Right renal pelvis (tissue), 4 donors: ENCODE measurements at regions not wholly inside any gene's neighbourhood (a gene's known extent, or its start where the extent isn't known, plus 50 kb on each side); places are given as distances from the start of the nearest gene placed in this dataset.
A peak's percentile ranks its signal among the peaks of the same experiment; 100 is the strongest.

Experiments
- DNase-seq, 4 donors: peaks; one replicate each; pipeline ENCODE4 v3.0.0-alpha.2; 2013; ENCODE audit warnings: low read depth in 4 of 4, low spot score in 3 of 4, missing footprints in 1 of 4

GRCh38 chr20:24081077-24081476 is 92.5 kb upstream of the GGTLC1 start:
- no peak for DNase-seq

GRCh38 chr20:24079661-24080412 is 91.3 kb upstream of the GGTLC1 start:
- DNase-seq: no peak

GRCh38 chr20:24077145-24077544 is 88.6 kb upstream of the GGTLC1 start:
- no peak for DNase-seq

- no peak for DNase-seq
These were observed 82.1 kb upstream of the GGTLC1 start for GRCh38 chr20:24070679-24071078.

GRCh38 chr20:24066076-24066700 is 77.6 kb upstream of the GGTLC1 start:
- no peak for DNase-seq

- no peak for DNase-seq
These were observed 76.3 kb upstream of the GGTLC1 start for GRCh38 chr20:24064915-24065314.

DNA sequence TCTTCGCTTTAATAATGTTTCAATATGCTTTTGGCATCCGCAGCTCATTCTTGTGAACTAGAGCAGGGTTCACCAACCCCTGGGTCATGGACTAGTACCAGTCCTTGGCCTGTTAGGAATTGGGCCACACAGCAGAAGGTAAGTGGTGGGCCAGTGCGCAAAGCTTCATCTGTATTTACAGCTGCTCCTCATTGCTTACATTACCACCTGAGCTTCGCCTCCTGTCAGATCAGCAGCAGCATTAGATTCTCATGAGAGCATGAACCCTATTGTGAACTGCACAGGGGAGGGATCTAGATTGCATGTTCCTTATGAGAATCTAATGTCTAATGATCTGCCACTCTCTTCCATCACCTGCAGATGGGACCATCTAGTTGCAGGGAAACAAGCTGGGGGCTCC is 75.5 kb upstream of the GGTLC1 start:
- DNase-seq: no peak

DNA sequence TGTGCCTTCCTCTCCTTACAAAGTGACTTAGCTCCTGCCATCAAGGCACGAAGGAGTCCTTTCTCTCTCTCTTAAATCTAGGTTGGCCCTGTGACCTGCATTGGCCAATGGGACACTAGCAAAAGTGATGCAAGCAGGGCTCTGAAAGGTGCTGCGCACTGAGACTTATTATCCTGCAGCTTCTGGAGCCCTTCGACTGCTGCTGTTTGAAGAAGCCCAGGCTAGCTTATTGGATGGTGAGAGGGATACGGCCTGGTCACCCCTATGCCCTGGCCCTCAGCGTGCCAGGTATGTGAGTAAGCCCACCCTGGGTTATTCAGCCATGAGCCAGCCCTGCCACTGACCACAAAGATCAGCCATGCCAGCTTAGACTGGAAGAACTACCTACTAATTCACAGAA is 74.5 kb upstream of the GGTLC1 start:
- no peak for DNase-seq

DNA sequence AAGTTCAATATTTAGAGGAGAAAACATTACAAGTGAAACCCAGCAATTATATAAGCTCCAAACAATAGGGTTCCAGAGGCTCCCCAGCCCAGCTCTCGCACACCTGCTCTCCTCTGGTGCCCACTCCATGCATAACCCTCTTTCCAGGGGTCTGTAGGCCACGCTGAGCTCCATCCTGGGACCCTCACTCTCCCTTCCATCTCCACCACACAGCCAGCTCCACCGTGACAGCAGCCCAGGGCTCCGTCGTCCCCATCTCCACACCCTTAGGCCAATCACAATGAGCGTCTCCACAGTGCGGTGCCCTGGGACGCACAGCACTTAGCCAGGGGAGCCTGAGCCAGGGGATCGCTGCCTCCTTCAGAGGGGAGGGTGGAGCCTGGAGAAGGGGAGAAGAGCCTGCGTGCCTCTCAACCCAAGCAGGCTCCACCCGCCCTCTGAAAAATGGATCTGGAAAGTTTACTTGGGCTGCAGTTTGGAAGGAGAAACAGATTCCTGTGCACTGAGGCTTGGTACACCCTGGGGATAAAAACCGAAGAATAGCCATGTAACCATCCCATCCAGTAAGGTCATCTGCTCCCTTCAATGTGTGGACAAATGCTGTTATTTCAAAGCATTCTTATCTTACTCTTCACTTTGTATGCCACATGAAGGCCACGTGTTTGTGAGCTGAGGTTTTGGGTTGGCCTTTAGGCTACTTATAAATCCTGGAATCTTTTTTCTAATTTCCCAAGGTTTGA is 72.4 kb upstream of the GGTLC1 start:
- no peak for DNase-seq

DNA sequence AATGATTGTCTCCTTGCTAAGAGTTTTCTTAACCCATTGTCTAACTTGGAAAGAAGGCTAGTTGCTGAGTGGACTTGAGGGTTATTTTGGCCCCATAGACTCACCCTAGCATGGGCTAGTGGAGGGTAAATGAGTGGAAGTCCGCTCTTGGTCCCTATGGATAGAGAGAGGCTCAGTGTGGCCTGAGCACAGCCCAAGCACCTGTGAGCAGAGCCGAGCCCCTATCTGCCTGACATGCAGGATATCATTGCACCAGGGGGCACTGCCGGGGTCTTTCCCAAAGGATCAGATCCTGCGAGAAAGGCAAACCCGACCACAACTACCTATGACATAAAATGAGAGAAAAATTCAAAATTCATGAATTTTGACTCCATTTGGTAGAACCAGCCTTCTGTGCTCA is 70.6 kb upstream of the GGTLC1 start:
- no peak for DNase-seq

DNA sequence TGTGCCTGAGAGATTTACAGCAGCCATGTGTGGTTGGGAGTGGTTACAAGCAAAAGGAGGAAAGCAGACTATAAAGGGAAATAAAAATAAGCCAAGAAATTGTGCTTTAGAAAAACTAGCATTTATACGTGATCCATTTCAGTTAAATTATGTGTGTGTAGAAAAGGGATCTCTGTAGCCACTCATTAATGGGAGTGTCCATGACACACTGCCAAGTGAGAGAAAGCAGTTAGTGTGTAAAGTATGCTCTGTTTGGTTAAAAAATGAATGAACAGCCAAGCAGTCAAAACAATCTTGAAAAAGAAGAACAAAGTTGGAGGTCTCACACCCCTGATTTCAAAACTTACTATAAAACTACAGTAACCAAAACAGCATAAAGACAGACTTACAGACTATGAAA is 67.9 kb upstream of the GGTLC1 start:
- no peak for DNase-seq

DNA sequence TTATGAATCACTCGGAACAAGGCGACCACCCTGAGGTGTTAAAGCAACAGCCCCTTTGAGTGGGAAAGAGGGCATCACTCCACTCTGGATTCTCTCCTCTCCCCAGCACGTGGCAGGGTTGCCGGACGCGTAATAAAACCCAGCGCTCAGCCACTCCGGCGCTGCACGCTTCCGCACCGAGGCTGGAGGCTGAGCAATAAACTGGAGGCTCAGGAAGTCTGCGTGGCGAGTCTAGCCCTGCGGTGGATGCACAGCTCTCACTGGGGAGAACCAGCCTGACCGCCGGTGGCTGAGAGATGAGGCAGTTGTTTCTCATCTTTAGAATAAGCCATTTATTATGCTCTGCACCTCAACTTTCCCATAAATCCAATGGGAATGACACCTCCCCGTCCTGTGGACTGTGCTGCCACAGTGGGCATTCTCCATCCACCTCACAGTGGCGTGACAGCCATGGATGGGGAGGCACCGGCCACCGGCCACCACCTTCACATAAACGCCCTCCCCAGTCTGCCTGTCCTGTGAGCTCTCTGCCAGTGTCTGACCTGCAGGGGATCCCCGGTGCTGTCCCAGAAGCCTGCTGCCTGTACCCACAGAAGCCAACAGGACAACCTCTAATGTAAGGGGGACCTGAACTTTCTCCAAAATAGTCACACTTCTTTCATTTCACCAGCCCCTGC is 64.2 kb upstream of the GGTLC1 start:
- no peak for DNase-seq

GRCh38 chr20:24051160-24051559 is 62.6 kb upstream of the GGTLC1 start:
- DNase-seq: no peak

DNA sequence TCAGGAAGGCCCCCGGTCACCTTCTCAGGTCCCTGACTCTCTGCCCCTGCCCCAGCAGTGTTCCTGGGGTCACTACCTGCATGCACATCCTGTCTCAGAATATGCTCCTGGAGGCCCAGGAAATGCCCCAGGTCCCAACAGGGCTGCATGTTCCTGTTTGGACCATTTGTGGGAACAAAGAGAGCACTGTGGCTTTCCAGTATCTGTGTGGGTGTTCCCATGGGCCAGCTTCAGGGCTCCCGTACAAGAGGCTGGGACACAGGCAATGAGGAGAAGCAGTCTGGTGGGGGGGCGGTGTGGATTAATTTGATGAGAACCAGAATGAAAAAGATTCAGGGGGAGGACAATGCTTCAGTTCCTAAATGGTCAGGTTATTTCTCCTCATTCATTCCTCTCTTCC is 61.5 kb upstream of the GGTLC1 start:
- DNase-seq: no peak

DNA sequence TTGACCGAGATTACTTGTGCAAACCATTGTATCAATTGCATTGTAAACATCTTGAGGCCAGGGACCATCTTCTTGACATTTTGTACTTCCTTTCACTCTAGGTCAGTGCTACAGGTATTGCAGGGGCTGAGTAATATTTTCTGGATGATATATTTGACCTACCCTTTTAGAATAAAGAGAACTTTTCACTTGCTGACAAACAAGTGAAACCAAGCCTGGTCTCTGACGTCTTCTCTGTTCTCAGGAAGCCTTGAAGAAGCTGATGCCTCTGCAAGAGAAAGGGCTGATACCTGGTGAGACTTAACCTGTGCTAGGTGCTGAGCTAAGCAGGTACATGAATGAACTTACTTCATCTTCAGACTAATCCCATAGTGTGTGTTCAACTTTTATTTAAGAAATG is 60.5 kb upstream of the GGTLC1 start:
- DNase-seq: no peak

DNA sequence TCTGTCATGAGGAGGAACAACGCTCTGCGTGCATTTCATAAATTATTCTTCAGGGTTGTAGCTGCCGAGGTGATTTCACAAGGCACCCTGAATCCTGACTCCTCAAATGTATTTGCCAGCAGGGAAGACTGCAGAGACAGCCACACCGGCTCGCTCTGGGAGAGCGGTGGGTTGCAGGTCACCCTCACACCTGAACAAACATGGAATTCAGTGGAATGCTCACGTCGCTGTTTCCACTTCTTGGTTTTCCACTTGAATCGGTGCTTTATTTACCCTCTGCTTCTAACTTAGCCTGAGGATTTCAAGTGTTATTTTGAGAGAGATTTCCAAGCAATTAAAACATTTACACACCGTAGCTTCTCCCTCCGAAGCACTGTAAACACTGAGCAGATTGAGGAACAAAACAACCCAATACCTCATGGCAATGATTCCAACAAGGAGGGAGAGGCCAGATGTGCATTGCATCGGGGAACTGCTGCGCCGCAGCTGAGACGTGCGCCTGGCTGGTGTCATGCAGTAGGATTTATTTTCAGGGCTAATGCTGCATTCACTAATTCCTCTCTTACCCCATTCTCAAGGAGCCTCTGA is 59.5 kb upstream of the GGTLC1 start:
- peak in 1 of 4 donors; percentile 20 for DNase-seq

DNA sequence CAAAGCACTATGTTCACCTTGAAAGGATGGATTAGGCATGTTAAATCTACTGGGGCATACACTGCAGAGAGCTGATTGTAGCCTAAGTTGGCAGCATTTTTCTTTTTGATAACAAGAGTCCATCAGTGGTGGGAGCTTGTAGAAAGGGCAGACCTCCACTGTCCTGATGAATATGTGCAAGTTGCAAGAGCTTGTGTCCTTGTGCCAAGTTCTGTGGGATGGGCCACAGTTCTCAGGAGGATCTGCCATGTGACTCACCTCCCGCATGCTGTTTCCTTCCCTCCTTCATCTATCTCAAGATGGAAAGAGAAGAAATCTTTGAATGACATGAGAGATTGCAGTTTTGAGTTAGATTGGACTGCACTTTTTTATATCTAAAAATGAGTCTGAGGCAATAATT is 58.3 kb upstream of the GGTLC1 start:
- DNase-seq: no peak

DNA sequence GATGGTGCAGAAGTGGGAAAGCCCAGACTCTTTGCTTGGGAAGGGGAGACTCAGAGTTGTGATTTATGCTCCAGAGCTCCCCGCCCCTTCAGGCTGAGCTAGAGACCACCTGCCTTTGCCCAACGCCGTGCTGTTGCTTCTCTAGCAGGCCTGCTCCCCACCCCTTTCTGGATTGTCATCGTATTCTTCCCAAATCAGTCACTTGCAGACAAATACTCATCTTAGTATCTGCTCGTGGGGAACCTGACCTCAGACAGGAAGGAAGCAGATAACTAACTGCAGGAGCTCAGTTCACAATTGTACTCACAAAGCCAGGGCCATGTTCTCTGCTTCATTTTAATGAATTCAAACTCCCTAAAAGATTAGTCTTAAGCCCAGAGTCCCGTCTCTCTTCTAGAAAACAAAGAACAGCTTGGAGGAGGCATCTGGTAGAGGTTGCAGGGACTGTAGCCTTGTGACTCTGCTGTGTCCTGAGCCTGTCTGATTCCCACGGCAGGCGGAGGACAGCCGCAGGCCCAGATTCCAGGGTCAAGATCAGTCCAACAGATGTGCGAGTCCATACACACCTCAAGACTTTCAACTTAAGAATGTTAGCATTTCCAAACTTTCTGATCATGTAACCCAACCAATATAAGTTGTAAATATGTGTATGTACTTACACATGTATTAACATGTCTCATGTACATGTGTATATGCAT is 57.2 kb upstream of the GGTLC1 start:
- no peak for DNase-seq

GRCh38 chr20:24043294-24043693 is 54.7 kb upstream of the GGTLC1 start:
- DNase-seq: no peak

DNA sequence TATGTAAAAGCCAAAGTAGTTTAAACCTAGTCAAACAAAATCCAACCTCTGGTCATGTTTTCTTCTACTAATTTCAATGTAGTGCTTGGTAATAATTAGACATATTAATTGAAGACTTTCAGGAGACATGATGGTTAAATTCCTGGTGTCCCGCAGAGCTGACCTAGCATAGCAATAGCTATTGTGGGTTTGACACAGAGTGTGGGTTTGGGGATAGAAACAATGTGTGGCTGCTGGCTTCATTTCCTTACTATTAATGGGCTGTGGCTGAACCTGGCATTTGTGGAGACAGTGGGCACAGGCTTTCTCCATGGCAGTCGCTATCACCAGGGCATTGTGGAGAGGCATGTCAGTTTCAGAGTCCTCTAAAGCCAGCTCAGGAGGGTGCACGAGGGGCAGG is 54.1 kb upstream of the GGTLC1 start:
- no peak for DNase-seq
